ENCODE measurements at regions not wholly inside any gene's neighbourhood (a gene's known extent, or its start where the extent isn't known, plus 50 kb on each side); places are given as distances from the start of the nearest gene placed in this dataset.

- no peak overlapping the region for H3K9ac ChIP-seq (ENCODE audit: low read length)
- no peaks in the 10 kb centered on the region for H4K20me1 ChIP-seq (ENCODE audit: low read length)
- no peaks in the 10 kb centered on the region for H3K4me1 ChIP-seq (ENCODE audit: insufficient read depth, low read length)
- no peak overlapping the region for H3K4me2 ChIP-seq (ENCODE audit: low read length)
- no peaks in the 10 kb centered on the region for H3F3A ChIP-seq (ENCODE audit: low read length, unreplicated experiment)
- no peaks in the 10 kb centered on the region for H3K9me2 ChIP-seq (replicated peaks; ENCODE audit: low read length)
- intact Hi-C loops (cut with micrococcal nuclease), result no loop called here
- no peaks in the 10 kb centered on the region for H3K36me3 ChIP-seq (ENCODE audit: low read depth, low read length)
- no peak overlapping the region for H3K4me3 ChIP-seq (ENCODE audit: low read length)
- no peak for ATAC-seq
- POLR2A ChIA-PET (ENCODE audit: unreplicated experiment), result no interaction called here
- H3K79me2 ChIP-seq (ENCODE audit: low read length), result no peaks in the 10 kb centered on the region
- no peak overlapping the region for H2AFZ ChIP-seq (ENCODE audit: low read length)
- no peaks in the 10 kb centered on the region for H3K9me3 ChIP-seq (ENCODE audit: low read length)
- CTCF ChIA-PET, result no interaction called here
- TF ChIP-seq EZH2 (IDR thresholded peaks at IDR 0.05; ENCODE audit: low read length, unreplicated experiment) (no peak), CTCF (conservative IDR thresholded peaks at IDR 0.05; ENCODE audit: low read depth, low read length) (no peak), EZH2phosphoT487 (IDR thresholded peaks at IDR 0.05; ENCODE audit: borderline replicate concordance, low read length) (no peak)
- H3K27me3 ChIP-seq (ENCODE audit: low read length), result no peaks in the 10 kb centered on the region
- no peak overlapping the region for H3K27ac ChIP-seq (ENCODE audit: low read length)
- DNase-seq, result no peak
- BruUV-seq (replicated peaks), result no TSS peak
These were observed 228.6 kb upstream of the CDH5 start for GRCh38 chr16:66137853-66138252.

- no peak for DNase-seq
These were observed 229.7 kb upstream of the CDH5 start for GRCh38 chr16:66136841-66137240.

GRCh38 chr16:66135838-66136237, 230.7 kb upstream of the CDH5 start:
- H3K9ac ChIP-seq (ENCODE audit: low read length), result no peak overlapping the region
- H3K9me3 ChIP-seq (ENCODE audit: low read length), result no peaks in the 10 kb centered on the region
- no peak overlapping the region for H3K4me2 ChIP-seq (ENCODE audit: low read length)
- ChIA-PET CTCF (no interaction called here), POLR2A (ENCODE audit: unreplicated experiment) (no interaction called here)
- H3F3A ChIP-seq (ENCODE audit: low read length, unreplicated experiment), result no peaks in the 10 kb centered on the region
- H4K20me1 ChIP-seq (ENCODE audit: low read length), result no peaks in the 10 kb centered on the region
- no peak overlapping the region for H3K27ac ChIP-seq (ENCODE audit: low read length)
- no peak overlapping the region for H2AFZ ChIP-seq (ENCODE audit: low read length)
- no TSS peak for BruUV-seq (replicated peaks)
- no peak for DNase-seq
- no peak for ATAC-seq
- H3K27me3 ChIP-seq (ENCODE audit: low read length), result no peaks in the 10 kb centered on the region
- TF ChIP-seq CTCF (conservative IDR thresholded peaks at IDR 0.05; ENCODE audit: low read depth, low read length) (no peak), EZH2 (IDR thresholded peaks at IDR 0.05; ENCODE audit: low read length, unreplicated experiment) (no peak), EZH2phosphoT487 (IDR thresholded peaks at IDR 0.05; ENCODE audit: borderline replicate concordance, low read length) (no peak)
- no peaks in the 10 kb centered on the region for H3K79me2 ChIP-seq (ENCODE audit: low read length)
- H3K9me2 ChIP-seq (replicated peaks; ENCODE audit: low read length), result no peaks in the 10 kb centered on the region
- H3K4me3 ChIP-seq (ENCODE audit: low read length), result no peak overlapping the region
- intact Hi-C loops (cut with micrococcal nuclease), result no loop called here
- no peaks in the 10 kb centered on the region for H3K36me3 ChIP-seq (ENCODE audit: low read depth, low read length)
- peaks cover 16% of the 10 kb centered on the region for H3K4me1 ChIP-seq (ENCODE audit: insufficient read depth, low read length)

More at GRCh38 chr16:66136841-66137240, 229.7 kb upstream of the CDH5 start:
- TF ChIP-seq EZH2phosphoT487 (IDR thresholded peaks at IDR 0.05; ENCODE audit: borderline replicate concordance, low read length), result no peak
- TF ChIP-seq CTCF (conservative IDR thresholded peaks at IDR 0.05; ENCODE audit: low read depth, low read length), result no peak
- TF ChIP-seq EZH2 (IDR thresholded peaks at IDR 0.05; ENCODE audit: low read length, unreplicated experiment), result no peak
- no peaks in the 10 kb centered on the region for H3K9me3 ChIP-seq (ENCODE audit: low read length)
- H3K79me2 ChIP-seq (ENCODE audit: low read length), result no peaks in the 10 kb centered on the region
- no TSS peak for BruUV-seq (replicated peaks)
- no peaks in the 10 kb centered on the region for H3K27me3 ChIP-seq (ENCODE audit: low read length)
- H3K4me1 ChIP-seq (ENCODE audit: insufficient read depth, low read length), result peaks cover 6% of the 10 kb centered on the region
- ChIA-PET POLR2A (ENCODE audit: unreplicated experiment) (no interaction called here), CTCF (no interaction called here)
- ATAC-seq, result no peak
- no peak overlapping the region for H3K27ac ChIP-seq (ENCODE audit: low read length)
- H3K9me2 ChIP-seq (replicated peaks; ENCODE audit: low read length), result no peaks in the 10 kb centered on the region
- H3K4me2 ChIP-seq (ENCODE audit: low read length), result no peak overlapping the region
- no peaks in the 10 kb centered on the region for H3K36me3 ChIP-seq (ENCODE audit: low read depth, low read length)
- H3K4me3 ChIP-seq (ENCODE audit: low read length), result no peak overlapping the region
- no peaks in the 10 kb centered on the region for H3F3A ChIP-seq (ENCODE audit: low read length, unreplicated experiment)
- no peak overlapping the region for H2AFZ ChIP-seq (ENCODE audit: low read length)
- intact Hi-C loops (cut with micrococcal nuclease), result no loop called here
- H4K20me1 ChIP-seq (ENCODE audit: low read length), result no peaks in the 10 kb centered on the region
- H3K9ac ChIP-seq (ENCODE audit: low read length), result no peak overlapping the region
